ENCODE measurements at regions not wholly inside any gene's neighbourhood (a gene's known extent, or its start where the extent isn't known, plus 50 kb on each side); places are given as distances from the start of the nearest gene placed in this dataset.

- no peak for ATAC-seq
These were observed 427.7 kb downstream of the MATN1 start for GRCh38 chr1:30295674-30296073.

GRCh38 chr1:30295266-30295665 lies 428.1 kb downstream of the MATN1 start:
- Histone ChIP-seq H3K36me3 (no peaks in the 10 kb centered on the region), H3K27me3 (peaks cover 56% of the 10 kb centered on the region), H3K9me3 (peaks cover 0 to 20% (median 0%) of the 10 kb centered on the region in 3 donors), H3K4me3 (no peak overlapping the region), H3K4me1 (no peaks in the 10 kb centered on the region), H3K27ac (no peak overlapping the region)
- ATAC-seq = no peak
- WGBS, 2 donors (ENCODE audit: low coverage in 1 of 2) = 64 to 80% methylated on average over 1 to 2 of the region's 2 CpGs
- TF ChIP-seq POLR2A (IDR thresholded peaks at IDR 0.05) = no peak
- no peak for TF ChIP-seq POLR2AphosphoS5 (IDR thresholded peaks at IDR 0.05)
- TF ChIP-seq CTCF (IDR thresholded peaks at IDR 0.05) = no peak
- no peak for TF ChIP-seq EP300 (IDR thresholded peaks at IDR 0.05)

More at GRCh38 chr1:30295674-30296073, 427.7 kb downstream of the MATN1 start:
- WGBS, 2 donors (ENCODE audit: low coverage in 1 of 2) = 81 to 93% methylated on average over 3 to 4 of the region's 4 CpGs
- peaks cover 0 to 20% (median 0%) of the 10 kb centered on the region in 3 donors for H3K9me3 ChIP-seq
- H3K27me3 ChIP-seq = peaks cover 58% of the 10 kb centered on the region
- H3K36me3 ChIP-seq = no peaks in the 10 kb centered on the region
- H3K4me3 ChIP-seq = no peak overlapping the region
- H3K27ac ChIP-seq = no peak overlapping the region
- TF ChIP-seq CTCF (IDR thresholded peaks at IDR 0.05) (no peak), POLR2A (IDR thresholded peaks at IDR 0.05) (no peak)
- no peaks in the 10 kb centered on the region for H3K4me1 ChIP-seq

GRCh38 chr1:30294508-30294907 lies 428.9 kb downstream of the MATN1 start:
- no peak for ATAC-seq
- no peak for TF ChIP-seq CTCF (IDR thresholded peaks at IDR 0.05)
- no peak for TF ChIP-seq POLR2A (IDR thresholded peaks at IDR 0.05)
- TF ChIP-seq EP300 (IDR thresholded peaks at IDR 0.05) = no peak
- no peak for TF ChIP-seq POLR2AphosphoS5 (IDR thresholded peaks at IDR 0.05)
- Histone ChIP-seq H3K4me1 (no peaks in the 10 kb centered on the region), H3K36me3 (no peaks in the 10 kb centered on the region), H3K27me3 (peaks cover 56% of the 10 kb centered on the region), H3K27ac (no peak overlapping the region), H3K4me3 (no peak overlapping the region), H3K9me3 (peaks cover 0 to 20% (median 0%) of the 10 kb centered on the region in 3 donors)
- WGBS, 2 donors (ENCODE audit: low coverage in 1 of 2) = 57 to 71% methylated on average over 1 of the region's 1 CpG

- TF ChIP-seq POLR2A (IDR thresholded peaks at IDR 0.05) (no peak), POLR2AphosphoS5 (IDR thresholded peaks at IDR 0.05) (no peak), EP300 (IDR thresholded peaks at IDR 0.05) (no peak), CTCF (IDR thresholded peaks at IDR 0.05) (no peak)
- Histone ChIP-seq H3K27ac (no peak overlapping the region), H3K9me3 (peaks cover 0 to 15% (median 0%) of the 10 kb centered on the region in 3 donors), H3K4me3 (no peak overlapping the region), H3K27me3 (peaks cover 64% of the 10 kb centered on the region), H3K36me3 (no peaks in the 10 kb centered on the region), H3K4me1 (no peaks in the 10 kb centered on the region)
- 66 to 76% methylated on average over 3 of the region's 3 CpGs for WGBS, 2 donors (ENCODE audit: low coverage in 1 of 2)
- ATAC-seq = no peak
These were observed 430.9 kb downstream of the MATN1 start for GRCh38 chr1:30292451-30292850.

GRCh38 chr1:30291526-30291925 lies 431.9 kb downstream of the MATN1 start:
- Histone ChIP-seq H3K4me1 (no peaks in the 10 kb centered on the region), H3K4me3 (no peak overlapping the region), H3K27ac (no peak overlapping the region), H3K9me3 (peaks cover 0 to 6% (median 0%) of the 10 kb centered on the region in 3 donors), H3K36me3 (no peaks in the 10 kb centered on the region), H3K27me3 (peaks cover 56% of the 10 kb centered on the region)
- no peak for ATAC-seq
- no peak for TF ChIP-seq POLR2A (IDR thresholded peaks at IDR 0.05)
- no peak for TF ChIP-seq POLR2AphosphoS5 (IDR thresholded peaks at IDR 0.05)
- no peak for TF ChIP-seq EP300 (IDR thresholded peaks at IDR 0.05)
- no peak for TF ChIP-seq CTCF (IDR thresholded peaks at IDR 0.05)
